H1 (cell line): ENCODE measurements at regions not wholly inside any gene's neighbourhood (a gene's known extent, or its start where the extent isn't known, plus 50 kb on each side); places are given as distances from the start of the nearest gene placed in this dataset.

Experiments used
- CTCF ChIA-PET: fragments of 300-600 bp; sonication (Branson Sonifier 250); formaldehyde crosslinking; loops from one replicate; lab custom pipeline; 2021; ENCODE audit not compliant: partially characterized antibody; lab: Charles Lee
- POLR2A ChIA-PET: fragments of 300-600 bp; sonication (Branson Sonifier 250); formaldehyde crosslinking; loops from one replicate; lab custom pipeline; 2021; ENCODE audit warnings: inconsistent platforms; ENCODE audit not compliant: partially characterized antibody; lab: Charles Lee
- DNase-seq, 2 experiments: peaks; one replicate each; pipeline versions ENCODE4 v3.0.0 to v3.0.0-alpha.2; 2010 to 2022; ENCODE audit warnings: low spot score in 2 of 2, low read depth in 1 of 2, mixed read lengths in 1 of 2
- FAIRE-seq: peaks from 2 replicates; lab custom pipeline; 2011; peaks lifted over from hg19 to GRCh38; lab: Jason Lieb, UNC
- H2AFZ ChIP-seq: 2 replicates; pipeline ENCODE4 v1.8.1; 2012; ENCODE audit warnings: low read length, inconsistent platforms
- H2AK5ac ChIP-seq: 2 replicates; pipeline ENCODE4 v1.6.1; 2013; ENCODE audit warnings: low read depth, low read length
- H2BK120ac ChIP-seq: replicated peaks from 2 replicates; pipeline ENCODE3; 2013; ENCODE audit warnings: low read depth, low read length, inconsistent platforms
- H2BK12ac ChIP-seq: 2 replicates; pipeline ENCODE4 v1.6.1; 2013; ENCODE audit warnings: low read depth, low read length
- H2BK15ac ChIP-seq: 2 replicates; pipeline ENCODE4 v1.6.1; 2013; ENCODE audit warnings: low read length
- H2BK20ac ChIP-seq: 2 replicates; pipeline ENCODE4 v1.6.1; 2013; ENCODE audit warnings: low read length
- H2BK5ac ChIP-seq: 2 replicates; pipeline ENCODE4 v1.6.1; 2013; ENCODE audit warnings: low read depth, low read length
- H3K14ac ChIP-seq: 2 replicates; pipeline ENCODE4 v1.6.1; 2013; ENCODE audit warnings: inconsistent platforms; ENCODE audit not compliant: insufficient read length
- H3K18ac ChIP-seq: 2 replicates; pipeline ENCODE4 v1.6.1; 2013; ENCODE audit warnings: low read length; ENCODE audit errors: extremely low read depth
- H3K23ac ChIP-seq: 2 replicates; pipeline ENCODE4 v1.6.1; 2013; ENCODE audit warnings: inconsistent platforms; ENCODE audit not compliant: insufficient read length
- H3K23me2 ChIP-seq: 2 replicates; pipeline ENCODE4 v1.6.1; 2013; ENCODE audit warnings: low read depth, low read length
- H3K27ac ChIP-seq: 2 replicates; pipeline ENCODE4 v1.6.1; 2011; ENCODE audit warnings: low read depth, low read length, inconsistent platforms
- H3K27me3 ChIP-seq, 4 experiments: replicated peaks in 1 of 4; 1 replicate in 1 of 4; 2 replicates in 3 of 4; pipeline versions ENCODE4 v1.6.1 to v1.8.1; 2011 to 2013; ENCODE audit warnings: low read length in 3 of 4, mild to moderate bottlenecking in 3 of 4, inconsistent platforms in 2 of 4, mixed read lengths in 2 of 4, moderate library complexity in 1 of 4; ENCODE audit not compliant: control insufficient read depth in 3 of 4, insufficient read depth in 3 of 4; ENCODE audit errors: extremely low read depth in 1 of 4
- H3K36me3 ChIP-seq, 4 experiments: 2 replicates each; pipeline versions ENCODE4 v1.6.1 to v1.8.1; 2011 to 2013; ENCODE audit warnings: mild to moderate bottlenecking in 4 of 4, low read length in 3 of 4, moderate library complexity in 2 of 4, control low read depth in 1 of 4, inconsistent platforms in 1 of 4; ENCODE audit not compliant: insufficient read depth in 4 of 4, control insufficient read depth in 2 of 4
- H3K4ac ChIP-seq: replicated peaks from 2 replicates; pipeline ENCODE3; 2013; ENCODE audit warnings: low read length, low read depth, mixed read lengths, inconsistent platforms; ENCODE audit not compliant: insufficient read length
- H3K4me1 ChIP-seq, 4 experiments: replicated peaks in 1 of 4; 1 replicate in 1 of 4; 2 replicates in 3 of 4; pipeline versions ENCODE4 v1.6.1 to v1.8.1; 2011 to 2013; ENCODE audit warnings: low read length in 3 of 4, inconsistent platforms in 2 of 4, mixed read lengths in 1 of 4; ENCODE audit not compliant: insufficient read depth in 4 of 4, control insufficient read depth in 3 of 4
- H3K4me2 ChIP-seq, 2 experiments: 2 replicates each; pipeline versions ENCODE4 v1.6.1 to v1.8.1; 2011 to 2013; ENCODE audit warnings: low read depth in 2 of 2, low read length in 2 of 2, control low read depth in 1 of 2, inconsistent platforms in 1 of 2, mild to moderate bottlenecking in 1 of 2; ENCODE audit not compliant: insufficient read depth in 1 of 2
- H3K4me3 ChIP-seq, 4 experiments: fragments of 200-600, 300-600 bp in 1 of 4; sonication (generic), shearing (Covaris generic), sonication (Bioruptor Twin) in 1 of 4; 2 replicates each; pipeline versions ENCODE4 v1.5.1 to v1.8.1; 2011 to 2016; ENCODE audit warnings: low read length in 4 of 4, low read depth in 3 of 4, control low read depth in 2 of 4, inconsistent platforms in 2 of 4, mild to moderate bottlenecking in 2 of 4, mixed read lengths in 1 of 4, moderate library complexity in 1 of 4; ENCODE audit not compliant: insufficient read depth in 2 of 4; ENCODE audit errors: extremely low read depth in 1 of 4
- H3K56ac ChIP-seq: replicated peaks from 2 replicates; pipeline ENCODE3; 2013; ENCODE audit warnings: low read depth, mild to moderate bottlenecking, mixed read lengths, low read length, inconsistent platforms; ENCODE audit not compliant: insufficient read length
- H3K79me1 ChIP-seq: 2 replicates; pipeline ENCODE4 v1.6.1; 2013; ENCODE audit warnings: low read depth, low read length, control low read depth
- H3K79me2 ChIP-seq, 2 experiments: 2 replicates each; pipeline versions ENCODE4 v1.6.1 to v1.8.1; 2012 to 2013; ENCODE audit warnings: low read length in 2 of 2, mild to moderate bottlenecking in 2 of 2, inconsistent platforms in 1 of 2; ENCODE audit not compliant: insufficient read depth in 2 of 2, control insufficient read depth in 1 of 2
- H3K9ac ChIP-seq, 4 experiments: replicated peaks in 1 of 4; 1 replicate in 1 of 4; 2 replicates in 3 of 4; pipeline versions ENCODE4 v1.6.1 to v1.8.1; 2011 to 2013; ENCODE audit warnings: low read depth in 3 of 4, low read length in 3 of 4, control low read depth in 2 of 4, mild to moderate bottlenecking in 2 of 4, moderate library complexity in 2 of 4, inconsistent platforms in 1 of 4; ENCODE audit errors: extremely low read depth in 1 of 4
- H3K9me3 ChIP-seq, 2 experiments: 2 replicates each; pipeline versions ENCODE4 v1.6.1 to v1.8.1; 2012 to 2013; ENCODE audit warnings: mild to moderate bottlenecking in 2 of 2, moderate library complexity in 2 of 2, control low read depth in 1 of 2, inconsistent platforms in 1 of 2, low read depth in 1 of 2, low read length in 1 of 2, mixed read lengths in 1 of 2; ENCODE audit not compliant: insufficient read depth in 2 of 2
- H4K20me1 ChIP-seq, 2 experiments: replicated peaks in 1 of 2; 2 replicates each; pipeline versions ENCODE3 to v1.8.1; 2011 to 2013; ENCODE audit warnings: inconsistent platforms in 2 of 2, low read length in 2 of 2, mild to moderate bottlenecking in 1 of 2; ENCODE audit not compliant: insufficient read depth in 2 of 2, control insufficient read depth in 1 of 2
- H4K5ac ChIP-seq: 2 replicates; pipeline ENCODE4 v1.6.1; 2013; ENCODE audit warnings: low read length, low read depth, mixed read lengths, inconsistent platforms; ENCODE audit not compliant: insufficient read length
- H4K8ac ChIP-seq: 2 replicates; pipeline ENCODE4 v1.8.0; 2013; ENCODE audit warnings: mild to moderate bottlenecking, moderate library complexity, low read length, inconsistent platforms; ENCODE audit not compliant: insufficient read depth; ENCODE audit errors: extremely low read depth
- H4K91ac ChIP-seq: replicated peaks from 2 replicates; pipeline ENCODE3; 2013; ENCODE audit warnings: low read length, mixed read lengths, inconsistent platforms; ENCODE audit not compliant: insufficient read length
- CHD2 ChIP-seq: IDR thresholded peaks from 2 replicates; pipeline ENCODE4 v1.6.1; 2012; ENCODE audit warnings: low read length, improper control_type of control experiment
- EGR1 ChIP-seq: IDR thresholded peaks from 2 replicates; pipeline ENCODE4 v1.6.1; 2011; ENCODE audit warnings: low read depth, low read length, borderline replicate concordance
- SUZ12 ChIP-seq: fragments of 200-600 bp; sonication (generic); IDR thresholded peaks from 2 replicates; pipeline ENCODE4 v1.6.1; 2012; ENCODE audit warnings: mild to moderate bottlenecking, inconsistent platforms, low read length, moderate library complexity, mixed read lengths
- WGBS, 2 experiments: shearing (Covaris generic) in 1 of 2; methylation state at CpG; one replicate each; pipeline versions ENCODE4 v1.1.6 to v1.1.7; 2013 to 2015; ENCODE audit warnings: low lambda C conversion rate in 2 of 2, mixed read lengths in 2 of 2, inconsistent platforms in 1 of 2, low coverage in 1 of 2, missing lambda C conversion rate in 1 of 2; ENCODE audit not compliant: insufficient replicate concordance in 2 of 2, insufficient coverage in 1 of 2, insufficient read length in 1 of 2; ENCODE audit errors: extremely low coverage in 1 of 2, missing lambda C conversion rate in 1 of 2; 5-methylcytosine and 5-hydroxymethylcytosine counted together

DNA sequence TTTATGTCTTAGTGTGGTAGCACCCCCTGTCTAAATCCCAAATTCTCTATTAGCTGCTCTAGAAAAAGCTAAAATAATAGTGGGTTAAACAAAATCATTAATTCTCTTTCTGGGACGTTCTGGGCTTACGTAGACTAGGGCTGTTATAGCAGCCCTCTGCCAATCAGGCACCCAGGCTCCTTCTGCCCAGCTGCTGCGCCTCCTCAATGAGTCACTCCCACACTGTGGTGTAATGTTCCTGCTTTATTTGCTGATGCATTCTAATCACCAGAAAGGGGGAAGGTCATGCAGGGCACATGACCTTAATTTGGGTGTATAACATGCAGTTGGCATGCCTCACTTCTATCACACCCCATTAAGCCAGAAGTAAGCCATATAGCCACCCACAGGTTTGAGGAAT is 294.5 kb downstream of the GALC start:
- WGBS, 2 experiments, result 96% methylated on average over 3 of the region's 3 CpGs; no CpG with 5 or more reads in 1 of the 2 experiments

More for the DNA sequence above, 294.5 kb downstream of the GALC start:
- H3K9ac ChIP-seq, result no peak overlapping the region
- H3K14ac ChIP-seq, result no peak overlapping the region
- H3K27ac ChIP-seq, result no peak overlapping the region
- H2AK5ac ChIP-seq, result no peak overlapping the region
- H3K4me1 ChIP-seq, result no peaks in the 10 kb centered on the region
- no peak overlapping the region for H3K18ac ChIP-seq
- H2BK120ac ChIP-seq, result no peak overlapping the region
- H2BK5ac ChIP-seq, result no peak overlapping the region
- no peaks in the 10 kb centered on the region for H3K23me2 ChIP-seq
- H2AFZ ChIP-seq, result no peak overlapping the region
- no peak overlapping the region; the same call in 1 of the 2 replicates for H2BK12ac ChIP-seq
- H2BK15ac ChIP-seq, result no peak overlapping the region
- CTCF ChIA-PET, result interaction anchor here (1.0 to 1.1 kb wide), 3 partner anchors 8 to 197 kb away, joined by 3 read pairs; no protein-coding TSS in a partner anchor
- H3K27me3 ChIP-seq, result no peaks in the 10 kb centered on the region
- H3K4me2 ChIP-seq, result no peak overlapping the region
- no peaks in the 10 kb centered on the region for H3K36me3 ChIP-seq
- no peak for TF ChIP-seq EGR1
- TF ChIP-seq CHD2, result no peak
- no peak for TF ChIP-seq SUZ12
- H4K91ac ChIP-seq, result no peak overlapping the region
- FAIRE-seq (no peak), DNase-seq (no peak)
- no peak overlapping the region for H3K56ac ChIP-seq
- H3K23ac ChIP-seq, result no peak overlapping the region
- H4K5ac ChIP-seq, result no peak overlapping the region
- H3K9me3 ChIP-seq, result no peaks in the 10 kb centered on the region
- no peaks in the 10 kb centered on the region for H3K79me2 ChIP-seq
- no peak overlapping the region for H4K8ac ChIP-seq
- no peak overlapping the region for H3K4me3 ChIP-seq
- H4K20me1 ChIP-seq, result no peaks in the 10 kb centered on the region
- POLR2A ChIA-PET, result no interaction called here
- no peak overlapping the region for H2BK20ac ChIP-seq
- H3K79me1 ChIP-seq, result no peaks in the 10 kb centered on the region
- H3K4ac ChIP-seq, result no peak overlapping the region
